Endothelial cell of umbilical vein (primary cell): ENCODE measurements at regions not wholly inside any gene's neighbourhood (a gene's known extent, or its start where the extent isn't known, plus 50 kb on each side); places are given as distances from the start of the nearest gene placed in this dataset.

ENCODE experiments used
- EZH2 ChIP-seq: IDR thresholded peaks from 2 replicates; pipeline ENCODE4 v1.6.1; 2012; ENCODE audit warnings: borderline replicate concordance, low read depth, mild to moderate bottlenecking, moderate library complexity, low read length, inconsistent platforms; ENCODE audit not compliant: severe bottlenecking
- FOS ChIP-seq: IDR thresholded peaks from 2 replicates; pipeline ENCODE4 v1.6.1; 2011; ENCODE audit warnings: mild to moderate bottlenecking, low read length, moderate library complexity, borderline replicate concordance; ENCODE audit not compliant: insufficient read depth
- GATA2 ChIP-seq: IDR thresholded peaks from 2 replicates; pipeline ENCODE4 v1.7.0; 2011; ENCODE audit warnings: low read depth, mild to moderate bottlenecking, moderate library complexity, mixed read lengths, low read length; ENCODE audit not compliant: insufficient read length, insufficient read depth
- MYC ChIP-seq: IDR thresholded peaks from one replicate; pipeline ENCODE4 v1.6.1; 2011; ENCODE audit warnings: mild to moderate bottlenecking, low read depth, low read length
- POLR2A ChIP-seq: IDR thresholded peaks from 2 replicates; pipeline ENCODE4 v1.6.1; 2012; ENCODE audit warnings: low read depth, mild to moderate bottlenecking, control low read depth, low read length
- POLR2AphosphoS5 ChIP-seq: IDR thresholded peaks from 2 replicates; pipeline ENCODE4 v1.6.1; 2012; ENCODE audit warnings: low read depth, mild to moderate bottlenecking, control low read depth, low read length, moderate library complexity; ENCODE audit not compliant: insufficient read depth
- TF ChIP-seq, protein P1 (sequence below), 2 donors: IDR thresholded peaks; 1 replicate in 1 of 2; 2 replicates in 1 of 2; pipeline ENCODE4 v1.5.1; 2011; ENCODE audit warnings: low read length in 2 of 2, mild to moderate bottlenecking in 2 of 2, moderate library complexity in 2 of 2, control low read depth in 1 of 2, inconsistent platforms in 1 of 2, low read depth in 1 of 2; ENCODE audit not compliant: insufficient read depth in 1 of 2; ENCODE audit errors: extremely low read depth in 1 of 2
- TF ChIP-seq, protein P2 (sequence below): IDR thresholded peaks from 2 replicates; pipeline ENCODE4 v1.6.1; 2011; ENCODE audit not compliant: insufficient read depth, insufficient read length

GRCh38 chr5:57833489-57833888 is 350.9 kb upstream of the ACTBL2 start:
- TF ChIP-seq, protein P1, sequence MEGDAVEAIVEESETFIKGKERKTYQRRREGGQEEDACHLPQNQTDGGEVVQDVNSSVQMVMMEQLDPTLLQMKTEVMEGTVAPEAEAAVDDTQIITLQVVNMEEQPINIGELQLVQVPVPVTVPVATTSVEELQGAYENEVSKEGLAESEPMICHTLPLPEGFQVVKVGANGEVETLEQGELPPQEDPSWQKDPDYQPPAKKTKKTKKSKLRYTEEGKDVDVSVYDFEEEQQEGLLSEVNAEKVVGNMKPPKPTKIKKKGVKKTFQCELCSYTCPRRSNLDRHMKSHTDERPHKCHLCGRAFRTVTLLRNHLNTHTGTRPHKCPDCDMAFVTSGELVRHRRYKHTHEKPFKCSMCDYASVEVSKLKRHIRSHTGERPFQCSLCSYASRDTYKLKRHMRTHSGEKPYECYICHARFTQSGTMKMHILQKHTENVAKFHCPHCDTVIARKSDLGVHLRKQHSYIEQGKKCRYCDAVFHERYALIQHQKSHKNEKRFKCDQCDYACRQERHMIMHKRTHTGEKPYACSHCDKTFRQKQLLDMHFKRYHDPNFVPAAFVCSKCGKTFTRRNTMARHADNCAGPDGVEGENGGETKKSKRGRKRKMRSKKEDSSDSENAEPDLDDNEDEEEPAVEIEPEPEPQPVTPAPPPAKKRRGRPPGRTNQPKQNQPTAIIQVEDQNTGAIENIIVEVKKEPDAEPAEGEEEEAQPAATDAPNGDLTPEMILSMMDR (IDR thresholded peaks at IDR 0.05; ENCODE audit: extremely low read depth in 1 of 2, insufficient read depth in 1 of 2, low read depth in 1 of 2, low read length in 2 of 2) = no peak
- no peak for TF ChIP-seq MYC
- no peak for TF ChIP-seq POLR2A
- no peak for TF ChIP-seq POLR2AphosphoS5
- no peak for TF ChIP-seq GATA2
- no peak for TF ChIP-seq EZH2
- no peak for TF ChIP-seq FOS
- TF ChIP-seq, protein P2, sequence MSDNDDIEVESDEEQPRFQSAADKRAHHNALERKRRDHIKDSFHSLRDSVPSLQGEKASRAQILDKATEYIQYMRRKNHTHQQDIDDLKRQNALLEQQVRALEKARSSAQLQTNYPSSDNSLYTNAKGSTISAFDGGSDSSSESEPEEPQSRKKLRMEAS = no peak
